WTC11 (cell line): ENCODE measurements at regions not wholly inside any gene's neighbourhood (a gene's known extent, or its start where the extent isn't known, plus 50 kb on each side); places are given as distances from the start of the nearest gene placed in this dataset.

Experiments used
- AFF4 ChIP-seq: sonication (generic); formaldehyde crosslinking; IDR thresholded peaks from 2 replicates; pipeline ENCODE4 v1.8.1; 2023; ENCODE audit warnings: mild to moderate bottlenecking, missing genetic modification reagents, borderline replicate concordance
- ATF2 ChIP-seq: sonication (generic); formaldehyde crosslinking; IDR thresholded peaks from 2 replicates; pipeline ENCODE4 v1.8.1; 2022; ENCODE audit warnings: low read depth, missing genetic modification reagents, borderline replicate concordance
- CREM ChIP-seq: sonication (generic); formaldehyde crosslinking; IDR thresholded peaks from 2 replicates; pipeline ENCODE4 v1.8.1; 2022; ENCODE audit warnings: mild to moderate bottlenecking, missing genetic modification reagents, moderate library complexity
- CTCF ChIP-seq: fragments of 200-600 bp; IDR thresholded peaks from 2 replicates; pipeline ENCODE4 v1.8.0; 2022; ENCODE audit warnings: antibody characterized with exemption
- E2F5 ChIP-seq: sonication (generic); formaldehyde crosslinking; IDR thresholded peaks from 2 replicates; pipeline ENCODE4 v1.8.1; 2022; ENCODE audit warnings: mild to moderate bottlenecking, moderate library complexity, missing genetic modification reagents
- SMAD3 ChIP-seq: sonication (generic); formaldehyde crosslinking; IDR thresholded peaks from 2 replicates; pipeline ENCODE4 v1.8.0; 2022; ENCODE audit warnings: missing genetic modification reagents, mild to moderate bottlenecking, borderline replicate concordance
- TCF7 ChIP-seq: sonication (generic); formaldehyde crosslinking; IDR thresholded peaks from 2 replicates; pipeline ENCODE4 v1.8.0; 2022; ENCODE audit warnings: mild to moderate bottlenecking, low read depth, missing genetic modification reagents, moderate library complexity
- USF1 ChIP-seq: sonication (generic); formaldehyde crosslinking; IDR thresholded peaks from 2 replicates; pipeline ENCODE4 v1.8.0; 2022; ENCODE audit warnings: mild to moderate bottlenecking, missing genetic modification reagents
- USF2 ChIP-seq: sonication (generic); formaldehyde crosslinking; IDR thresholded peaks from 2 replicates; pipeline ENCODE4 v1.8.1; 2023; ENCODE audit warnings: mild to moderate bottlenecking, missing genetic modification reagents, moderate library complexity
- ZNF512 ChIP-seq: sonication (generic); formaldehyde crosslinking; IDR thresholded peaks from 2 replicates; pipeline ENCODE4 v1.8.1; 2022; ENCODE audit warnings: missing genetic modification reagents, borderline replicate concordance

GRCh38 chr18:55013086-55013485, 53.8 kb upstream of the CCDC68 start:
- TF ChIP-seq CTCF (no peak), ZNF512 (CRISPR knock-in tag) (no peak), E2F5 (CRISPR knock-in tag) (no peak), USF2 (no peak), AFF4 (no peak), USF1 (CRISPR knock-in tag) (no peak), SMAD3 (CRISPR knock-in tag) (no peak), ATF2 (CRISPR knock-in tag) (no peak), CREM (no peak), TCF7 (CRISPR knock-in tag) (no peak)
